SU-DHL-6 (cell line): ENCODE measurements at regions not wholly inside any gene's neighbourhood (a gene's known extent, or its start where the extent isn't known, plus 50 kb on each side); places are given as distances from the start of the nearest gene placed in this dataset.
"Not testable (repeated sequence)": the region's sequence is repeated elsewhere in the genome, so short reads cannot be mapped to it uniquely, and the experiment has no call there.

Source experiments
- H2AFZ ChIP-seq: fragments of 200-600 bp; sonication (generic); 2 replicates; pipeline ENCODE4 v1.6.1; 2014; ENCODE audit warnings: low read depth, mild to moderate bottlenecking, moderate library complexity, mixed read lengths, antibody characterized with exemption, low read length; ENCODE audit not compliant: severe bottlenecking
- H3F3A ChIP-seq: fragments of 200-600 bp; shearing (Covaris generic); 2 replicates; pipeline ENCODE4 v1.6.0; 2016; ENCODE audit warnings: antibody characterized with exemption, mild to moderate bottlenecking; ENCODE audit not compliant: insufficient read depth
- H3K27ac ChIP-seq: fragments of 200-600 bp; sonication (generic); 2 replicates; pipeline ENCODE4 v1.5.1; 2016; ENCODE audit warnings: low read depth, mild to moderate bottlenecking, low read length, moderate library complexity, mixed read lengths
- H3K27me3 ChIP-seq: fragments of 200-600 bp; sonication (generic), shearing (Covaris generic); 2 replicates; pipeline ENCODE4 v1.6.0; 2014; ENCODE audit warnings: mild to moderate bottlenecking, low read length
- H3K36me3 ChIP-seq: fragments of 200-600 bp; sonication (generic); 2 replicates; pipeline ENCODE4 v1.6.1; 2014; ENCODE audit warnings: mild to moderate bottlenecking, low read length, mixed read lengths
- H3K4me2 ChIP-seq: fragments of 300-600, 200-600 bp; shearing (Covaris generic), sonication (generic); 2 replicates; pipeline ENCODE4 v1.6.0; 2014; ENCODE audit warnings: low read length, low read depth, mild to moderate bottlenecking; ENCODE audit not compliant: poor library complexity, severe bottlenecking
- H3K4me3 ChIP-seq: fragments of 200-600 bp; sonication (generic); 2 replicates; pipeline ENCODE4 v1.5.1; 2014; ENCODE audit warnings: antibody characterized with exemption, low read length, mild to moderate bottlenecking, mixed read lengths; ENCODE audit not compliant: insufficient read depth, poor library complexity, severe bottlenecking
- H3K79me2 ChIP-seq: fragments of 200-600 bp; sonication (generic); 2 replicates; pipeline ENCODE4 v1.6.1; 2014; ENCODE audit warnings: mild to moderate bottlenecking, low read length, moderate library complexity; ENCODE audit not compliant: insufficient read depth
- H3K9ac ChIP-seq: fragments of 200-600 bp; sonication (generic); 2 replicates; pipeline ENCODE4 v1.7.0; 2014; ENCODE audit warnings: mild to moderate bottlenecking, low read length
- H3K9me2 ChIP-seq: fragments of 200-600 bp; sonication (generic); replicated peaks from 2 replicates; pipeline ENCODE4 v1.6.1; 2014; ENCODE audit warnings: low read length; ENCODE audit not compliant: insufficient read depth
- H3K9me3 ChIP-seq: fragments of 200-600 bp; sonication (generic); 2 replicates; pipeline ENCODE4 v1.6.1; 2014; ENCODE audit warnings: low read length, mixed read lengths; ENCODE audit not compliant: insufficient read depth
- H4K20me1 ChIP-seq: fragments of 200-600 bp; sonication (generic); 2 replicates; pipeline ENCODE4 v1.6.1; 2014; ENCODE audit warnings: low read depth, mild to moderate bottlenecking, antibody characterized with exemption, low read length, moderate library complexity, mixed read lengths
- EZH2phosphoT487 ChIP-seq: fragments of 200-600 bp; sonication (generic), shearing (Covaris generic); conservative IDR thresholded peaks from 2 replicates; pipeline ENCODE4 v1.6.1; 2018; ENCODE audit warnings: mild to moderate bottlenecking, antibody characterized with exemption, low read length, moderate library complexity, mixed read lengths
- TF ChIP-seq, protein P1 (sequence below): fragments of 200-600 bp; sonication (generic); IDR thresholded peaks from one replicate; pipeline ENCODE4 v1.5.1; 2017; ENCODE audit warnings: antibody characterized with exemption, mild to moderate bottlenecking, low read length, moderate library complexity; ENCODE audit not compliant: insufficient read depth, poor library complexity, severe bottlenecking

DNA sequence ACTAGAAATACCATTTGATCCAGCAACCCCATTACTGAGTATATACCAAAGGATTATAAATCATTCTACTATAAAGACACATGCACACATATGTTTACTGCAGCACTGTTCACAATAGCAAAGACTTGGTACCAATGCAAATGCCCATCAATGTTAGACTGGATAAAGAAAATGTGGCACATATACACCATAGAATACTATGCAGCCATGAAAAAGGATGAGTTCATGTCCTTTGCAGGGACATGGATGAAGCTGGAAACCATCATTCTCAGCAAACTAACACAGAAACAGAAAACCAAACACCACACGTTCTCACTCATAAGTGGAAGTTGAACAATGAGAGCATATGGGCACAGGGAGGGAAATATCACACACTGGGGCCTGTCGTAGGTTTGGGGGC is 106.0 kb downstream of the SPATA18 start:
- H3K9me3 ChIP-seq, H3K9me2 ChIP-seq, H3K36me3 ChIP-seq, H3K27ac ChIP-seq, H3K4me3 ChIP-seq, H3K4me2 ChIP-seq, H3K79me2 ChIP-seq, H3K27me3 ChIP-seq, H3K9ac ChIP-seq, H3F3A ChIP-seq, H2AFZ ChIP-seq, H4K20me1 ChIP-seq: not testable (repeated sequence)

DNA sequence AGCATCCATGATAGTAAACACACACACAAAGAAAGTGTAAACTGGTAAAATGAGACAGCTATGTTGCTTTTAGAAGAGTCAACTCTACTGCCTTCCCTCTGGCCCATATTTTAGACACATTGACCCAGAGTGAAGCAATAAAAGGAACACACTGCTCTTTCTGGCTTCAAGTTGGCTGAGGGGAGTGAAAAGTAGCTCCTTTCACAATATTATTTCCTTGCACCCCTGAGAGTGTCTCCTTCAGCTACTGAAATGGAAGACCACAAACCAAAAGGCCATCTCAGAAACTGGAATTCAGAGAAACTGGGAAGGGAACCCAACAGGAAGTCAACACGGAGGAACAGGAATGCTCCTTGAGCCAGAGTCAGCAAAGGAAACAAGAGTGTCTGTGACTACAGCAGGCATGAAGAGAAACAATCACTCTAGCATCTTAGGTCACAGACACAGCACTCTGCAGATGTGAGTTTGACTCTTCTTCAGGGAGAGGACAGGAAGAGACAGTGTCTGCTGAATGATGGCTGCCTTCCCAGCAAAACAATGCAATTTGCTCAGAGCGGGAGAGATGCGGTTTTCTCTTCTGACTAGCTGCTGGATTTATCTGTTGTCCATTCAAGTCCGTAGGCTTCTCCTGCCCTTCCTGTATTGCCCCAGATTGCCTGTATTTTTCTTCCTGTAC is 106.7 kb downstream of the SPATA18 start:
- Histone ChIP-seq H4K20me1 (no peaks in the 10 kb centered on the region), H3K36me3 (no peaks in the 10 kb centered on the region), H3K27me3 (no peaks in the 10 kb centered on the region), H3K4me3 (no peak overlapping the region), H3K4me2 (no peak overlapping the region), H3K27ac (no peak overlapping the region), H3K9ac (no peak overlapping the region), H3K9me3 (no peaks in the 10 kb centered on the region), H3K9me2 (no peaks in the 10 kb centered on the region), H2AFZ (no peak overlapping the region), H3K79me2 (no peaks in the 10 kb centered on the region), H3F3A (no peaks in the 10 kb centered on the region)
- TF ChIP-seq, protein P1, sequence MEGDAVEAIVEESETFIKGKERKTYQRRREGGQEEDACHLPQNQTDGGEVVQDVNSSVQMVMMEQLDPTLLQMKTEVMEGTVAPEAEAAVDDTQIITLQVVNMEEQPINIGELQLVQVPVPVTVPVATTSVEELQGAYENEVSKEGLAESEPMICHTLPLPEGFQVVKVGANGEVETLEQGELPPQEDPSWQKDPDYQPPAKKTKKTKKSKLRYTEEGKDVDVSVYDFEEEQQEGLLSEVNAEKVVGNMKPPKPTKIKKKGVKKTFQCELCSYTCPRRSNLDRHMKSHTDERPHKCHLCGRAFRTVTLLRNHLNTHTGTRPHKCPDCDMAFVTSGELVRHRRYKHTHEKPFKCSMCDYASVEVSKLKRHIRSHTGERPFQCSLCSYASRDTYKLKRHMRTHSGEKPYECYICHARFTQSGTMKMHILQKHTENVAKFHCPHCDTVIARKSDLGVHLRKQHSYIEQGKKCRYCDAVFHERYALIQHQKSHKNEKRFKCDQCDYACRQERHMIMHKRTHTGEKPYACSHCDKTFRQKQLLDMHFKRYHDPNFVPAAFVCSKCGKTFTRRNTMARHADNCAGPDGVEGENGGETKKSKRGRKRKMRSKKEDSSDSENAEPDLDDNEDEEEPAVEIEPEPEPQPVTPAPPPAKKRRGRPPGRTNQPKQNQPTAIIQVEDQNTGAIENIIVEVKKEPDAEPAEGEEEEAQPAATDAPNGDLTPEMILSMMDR, result no peak
- TF ChIP-seq EZH2phosphoT487, result no peak

DNA sequence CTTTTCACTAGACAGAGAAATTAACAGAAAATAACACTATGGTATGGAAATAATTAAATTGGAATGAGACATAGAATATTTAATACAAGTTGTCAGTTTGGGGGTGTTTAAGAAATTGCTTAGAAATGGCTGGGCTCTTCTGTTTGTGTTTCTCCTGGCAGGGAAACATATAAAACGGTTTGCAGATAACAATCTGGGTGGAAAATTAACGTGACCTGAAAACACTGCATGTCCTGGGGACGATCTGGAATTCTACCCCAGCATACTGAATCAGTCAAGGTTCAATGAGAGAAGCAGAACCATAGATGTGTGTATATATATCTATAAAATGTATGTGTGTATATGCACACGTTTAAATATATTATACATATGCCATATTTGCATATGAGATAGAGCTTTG is 109.8 kb downstream of the SPATA18 start:
- Histone ChIP-seq H3K27ac (no peak overlapping the region), H3K9ac (no peak overlapping the region), H3F3A (no peaks in the 10 kb centered on the region), H3K4me3 (no peak overlapping the region), H3K27me3 (no peaks in the 10 kb centered on the region), H3K79me2 (no peaks in the 10 kb centered on the region), H3K9me2 (no peaks in the 10 kb centered on the region), H2AFZ (no peak overlapping the region), H4K20me1 (no peaks in the 10 kb centered on the region), H3K36me3 (no peaks in the 10 kb centered on the region), H3K4me2 (no peak overlapping the region), H3K9me3 (no peaks in the 10 kb centered on the region)
- TF ChIP-seq EZH2phosphoT487, result no peak
- TF ChIP-seq, protein P1, result no peak

DNA sequence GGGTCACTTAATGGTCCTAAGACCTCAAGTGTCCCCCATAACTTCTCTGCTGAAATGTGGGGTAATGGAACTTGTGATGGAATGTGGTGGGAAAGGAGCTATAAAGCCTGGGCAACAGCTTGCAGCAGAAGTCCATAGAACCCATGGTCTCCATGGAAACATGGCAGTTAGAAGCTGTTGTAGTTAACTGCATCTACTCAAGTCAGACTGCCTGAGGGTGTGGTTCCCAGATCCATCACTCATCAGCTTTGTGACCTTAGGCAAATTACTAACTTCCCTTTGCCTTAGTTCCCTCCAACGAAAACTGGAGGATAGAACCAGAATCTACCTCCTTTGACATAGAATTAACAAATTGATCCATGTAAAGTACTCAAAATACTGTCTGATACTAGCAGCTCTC is 113.0 kb downstream of the SPATA18 start:
- Histone ChIP-seq H3K4me3 (no peak overlapping the region), H3K9me2 (no peaks in the 10 kb centered on the region), H4K20me1 (no peaks in the 10 kb centered on the region), H3K27ac (no peak overlapping the region), H3K27me3 (no peaks in the 10 kb centered on the region), H3F3A (no peaks in the 10 kb centered on the region), H3K9me3 (no peaks in the 10 kb centered on the region), H3K36me3 (no peaks in the 10 kb centered on the region), H3K79me2 (no peaks in the 10 kb centered on the region), H3K9ac (no peak overlapping the region), H2AFZ (no peak overlapping the region), H3K4me2 (no peak overlapping the region)
- TF ChIP-seq, protein P1, result no peak
- TF ChIP-seq EZH2phosphoT487, result no peak
